Lower lobe of right lung (tissue), 2 donors: ENCODE measurements at regions not wholly inside any gene's neighbourhood (a gene's known extent, or its start where the extent isn't known, plus 50 kb on each side); places are given as distances from the start of the nearest gene placed in this dataset.

Experiments used
- ATAC-seq, 2 donors: fragments of 200-7000 bp; cut with Tn5 transposase; one replicate each; pipeline ENCODE4 v1.9.1; 2020 to 2022; ENCODE audit warnings: mild to moderate bottlenecking in 2 of 2, moderate library complexity in 2 of 2
- DNase-seq: peaks from one replicate; pipeline ENCODE4 v3.0.0-alpha.2; 2020
- H3K27ac ChIP-seq: fragments of 200-600 bp; one replicate; pipeline ENCODE4 v1.8.0; 2022
- H3K27me3 ChIP-seq: fragments of 200-600 bp; one replicate; pipeline ENCODE4 v1.8.0; 2022; ENCODE audit warnings: low read depth
- H3K36me3 ChIP-seq: fragments of 200-600 bp; one replicate; pipeline ENCODE4 v1.8.0; 2022; ENCODE audit warnings: mild to moderate bottlenecking
- H3K4me1 ChIP-seq: fragments of 200-600 bp; one replicate; pipeline ENCODE4 v1.8.0; 2022
- H3K4me3 ChIP-seq: fragments of 200-600 bp; one replicate; pipeline ENCODE4 v1.8.0; 2022; ENCODE audit warnings: mild to moderate bottlenecking
- H3K9me3 ChIP-seq: fragments of 200-600 bp; one replicate; pipeline ENCODE4 v1.8.0; 2022
- CTCF ChIP-seq: fragments of 200-600 bp; IDR thresholded peaks from one replicate; pipeline ENCODE4 v1.8.0; 2022; ENCODE audit warnings: antibody characterized with exemption, mild to moderate bottlenecking
- intact Hi-C: fragments of 100-400 bp; cut with DNase I; formaldehyde crosslinking; loops from one replicate; pipeline ENCODE4 v1.11.0; 2022
- donor health status: DM: no; HTN: yes; CAD: no; lungs with severe emphysema.

DNA sequence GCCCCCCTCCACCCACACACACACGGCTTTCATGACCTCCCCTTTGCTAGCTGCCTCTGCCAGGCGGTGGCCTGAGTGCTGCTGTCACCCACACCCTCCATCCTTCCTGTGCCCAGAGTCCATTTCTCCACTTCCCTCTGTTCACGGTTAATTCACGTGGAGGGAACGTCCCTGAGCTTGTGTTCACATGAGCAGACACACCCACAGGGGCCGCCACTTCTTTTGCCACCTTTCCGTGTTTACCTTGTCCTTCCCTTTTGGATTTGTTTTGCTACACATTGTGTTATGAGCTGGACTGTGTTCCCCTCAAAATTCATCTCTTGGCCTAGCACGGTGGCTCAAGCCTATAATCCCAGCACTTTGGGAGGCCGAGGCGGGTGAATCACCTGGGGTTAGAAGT is 128.0 kb downstream of the ETS2 start:
- H3K4me3 ChIP-seq: no peak overlapping the region

GRCh38 chr21:38931291-38931690 is 125.6 kb downstream of the ETS2 start:
- intact Hi-C loops: no loop called here
- no peak for DNase-seq
- Histone ChIP-seq H3K27ac (peak overlapping the region; percentile 64), H3K4me3 (no peak overlapping the region), H3K4me1 (peaks cover 31% of the 10 kb centered on the region), H3K36me3 (no peaks in the 10 kb centered on the region), H3K27me3 (no peaks in the 10 kb centered on the region), H3K9me3 (no peaks in the 10 kb centered on the region)
- no peak for TF ChIP-seq CTCF
- peak in 1 of 2 donors; percentile 11 for ATAC-seq

More for the DNA sequence above, 128.0 kb downstream of the ETS2 start:
- intact Hi-C loops: no loop called here
- Histone ChIP-seq H3K4me1 (peaks cover 28% of the 10 kb centered on the region), H3K36me3 (no peaks in the 10 kb centered on the region), H3K27me3 (no peaks in the 10 kb centered on the region), H3K27ac (no peak overlapping the region), H3K9me3 (no peaks in the 10 kb centered on the region)
- no peak for TF ChIP-seq CTCF
- DNase-seq: no peak
- ATAC-seq: no peak

DNA sequence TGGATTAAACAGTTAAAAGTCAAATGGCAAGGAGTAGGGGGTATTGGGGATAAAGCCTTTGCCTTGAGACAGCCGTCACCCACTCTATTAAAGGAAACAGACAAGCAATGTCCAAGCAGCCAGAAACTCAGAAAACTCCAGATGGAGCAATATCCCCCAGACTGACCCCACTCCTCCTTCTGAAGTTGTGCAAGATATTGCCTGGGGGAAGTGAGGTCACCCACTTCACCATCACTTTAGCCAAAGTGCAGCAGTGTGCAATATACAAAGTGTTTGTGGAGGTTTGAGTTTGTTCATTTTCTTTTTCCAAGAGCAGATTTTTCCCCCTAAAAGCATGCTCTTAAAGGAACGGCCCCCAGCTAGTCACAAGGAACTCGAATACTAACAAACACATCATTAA is 125.1 kb downstream of the ETS2 start:
- intact Hi-C loops: no loop called here
- no peaks in the 10 kb centered on the region for H3K27me3 ChIP-seq
- no peak overlapping the region for H3K4me3 ChIP-seq
- peaks cover 36% of the 10 kb centered on the region for H3K4me1 ChIP-seq
- no peak for DNase-seq
- H3K9me3 ChIP-seq: no peaks in the 10 kb centered on the region
- ATAC-seq: peak; percentile 84 to 86
- peak overlapping the region; percentile 64 for H3K27ac ChIP-seq
- H3K36me3 ChIP-seq: no peaks in the 10 kb centered on the region
- no peak for TF ChIP-seq CTCF

DNA sequence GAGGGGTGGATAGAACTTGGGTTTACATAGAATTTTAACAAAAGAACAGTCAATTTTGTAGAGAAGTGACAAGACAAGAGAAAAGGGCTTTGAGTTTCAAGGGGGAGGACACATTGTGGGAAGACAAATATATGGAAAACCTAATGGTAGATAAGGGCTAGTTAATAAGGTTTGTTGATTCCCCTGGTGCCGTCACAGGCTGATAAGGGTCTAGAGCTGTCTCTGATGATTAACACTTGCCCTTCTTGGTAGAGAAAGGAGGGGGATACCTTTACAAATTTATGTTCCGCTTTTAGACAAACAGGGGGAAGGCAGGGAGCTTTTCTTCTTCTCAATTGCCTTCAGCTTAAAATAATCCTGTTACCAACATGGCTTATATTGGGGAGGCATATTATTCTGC is 124.3 kb downstream of the ETS2 start:
- peak overlapping the region; percentile 64 for H3K27ac ChIP-seq
- no peak overlapping the region for H3K4me3 ChIP-seq
- ATAC-seq (no peak), DNase-seq (no peak)
- H3K36me3 ChIP-seq: no peaks in the 10 kb centered on the region
- no peaks in the 10 kb centered on the region for H3K9me3 ChIP-seq
- no peak for TF ChIP-seq CTCF
- peaks cover 44% of the 10 kb centered on the region for H3K4me1 ChIP-seq
- H3K27me3 ChIP-seq: no peaks in the 10 kb centered on the region
- intact Hi-C loops: no loop called here

- DNase-seq (no peak), ATAC-seq (no peak)
- Histone ChIP-seq H3K9me3 (no peaks in the 10 kb centered on the region), H3K27ac (peak overlapping the region; percentile 64), H3K36me3 (no peaks in the 10 kb centered on the region), H3K4me1 (peaks cover 45% of the 10 kb centered on the region), H3K4me3 (no peak overlapping the region), H3K27me3 (no peaks in the 10 kb centered on the region)
- TF ChIP-seq CTCF: no peak
- intact Hi-C loops: no loop called here
Measured at GRCh38 chr21:38929652-38930051, 123.9 kb downstream of the ETS2 start.

- DNase-seq (no peak), ATAC-seq (no peak)
- intact Hi-C loops: no loop called here
- H3K4me1 ChIP-seq: peaks cover 45% of the 10 kb centered on the region
- H3K27ac ChIP-seq: no peak overlapping the region
- no peaks in the 10 kb centered on the region for H3K9me3 ChIP-seq
- no peak for TF ChIP-seq CTCF
- no peaks in the 10 kb centered on the region for H3K27me3 ChIP-seq
- H3K36me3 ChIP-seq: no peaks in the 10 kb centered on the region
- H3K4me3 ChIP-seq: no peak overlapping the region
Measured at GRCh38 chr21:38929142-38929541, 123.4 kb downstream of the ETS2 start.
